ENCODE measurements at regions not wholly inside any gene's neighbourhood (a gene's known extent, or its start where the extent isn't known, plus 50 kb on each side); places are given as distances from the start of the nearest gene placed in this dataset.

DNA sequence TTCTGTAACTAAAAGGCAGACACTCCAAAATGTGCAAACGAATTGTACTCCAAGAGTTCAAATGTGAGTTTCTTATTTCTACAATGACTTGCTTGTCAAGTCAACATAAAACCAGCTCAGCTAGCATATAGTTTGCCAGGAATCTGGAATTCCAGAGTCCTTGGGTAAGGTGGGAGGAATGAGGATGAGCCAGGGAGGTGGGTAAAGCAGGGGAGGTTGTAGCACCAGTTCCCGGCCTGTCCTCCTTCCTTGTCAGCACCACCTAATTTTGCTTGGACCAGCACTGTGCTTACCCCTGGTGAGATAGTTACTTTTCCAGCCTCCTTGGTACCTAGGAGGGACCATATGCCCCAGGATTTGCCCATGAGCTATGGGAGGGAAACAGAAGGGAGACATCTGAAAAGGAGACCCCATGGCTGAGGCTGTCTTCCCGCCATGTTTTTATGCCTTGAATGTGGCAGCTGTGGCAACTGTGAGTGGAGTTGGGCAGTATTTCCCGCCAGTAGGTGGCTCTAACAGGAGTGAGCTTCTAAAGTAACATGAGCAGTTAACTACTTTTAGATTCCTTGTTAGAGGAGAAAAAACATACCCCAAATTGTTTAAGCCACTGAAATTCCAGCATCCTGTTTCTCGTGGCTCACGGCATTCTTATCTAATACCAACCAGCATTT lies 302.5 kb downstream of the TENT4A start:
- DNase-seq (ENCODE audit: low spot score), result no peak

DNA sequence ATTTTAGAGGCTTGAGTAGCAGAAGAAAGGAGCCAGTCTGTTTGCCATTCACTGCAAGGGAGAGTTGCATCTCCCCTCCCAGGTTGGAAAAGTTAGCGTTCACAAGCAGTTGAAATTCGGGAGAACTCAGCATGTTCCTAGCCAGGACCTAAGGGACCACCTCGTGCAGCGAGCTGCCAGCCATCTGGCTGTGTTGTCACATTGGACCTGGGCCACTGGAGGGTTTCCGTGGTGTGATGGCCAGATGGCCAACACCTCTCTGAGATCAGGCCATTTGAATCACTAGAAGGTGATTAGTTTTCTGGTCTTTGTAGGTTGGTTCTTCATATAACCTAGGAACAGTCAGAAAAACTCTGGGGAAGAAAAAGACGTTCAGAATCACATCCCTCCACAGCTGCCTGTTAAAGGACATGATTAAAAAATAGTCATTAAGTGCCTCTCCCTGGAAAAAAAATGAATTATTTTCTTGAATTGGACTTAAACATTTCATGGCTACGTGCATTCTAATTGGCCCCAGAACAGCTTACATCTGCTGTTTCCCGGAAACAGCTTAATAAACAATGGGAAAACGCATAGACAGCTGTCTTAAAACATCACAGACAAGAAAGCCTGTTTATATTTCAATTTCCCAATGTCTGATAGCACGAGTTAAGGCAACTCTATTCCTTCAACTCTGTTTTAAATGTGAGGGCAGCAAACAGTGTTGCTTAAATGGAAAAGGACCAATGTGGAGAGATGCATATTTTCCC lies 303.9 kb downstream of the TENT4A start:
- no peak for DNase-seq (ENCODE audit: low spot score)

DNA sequence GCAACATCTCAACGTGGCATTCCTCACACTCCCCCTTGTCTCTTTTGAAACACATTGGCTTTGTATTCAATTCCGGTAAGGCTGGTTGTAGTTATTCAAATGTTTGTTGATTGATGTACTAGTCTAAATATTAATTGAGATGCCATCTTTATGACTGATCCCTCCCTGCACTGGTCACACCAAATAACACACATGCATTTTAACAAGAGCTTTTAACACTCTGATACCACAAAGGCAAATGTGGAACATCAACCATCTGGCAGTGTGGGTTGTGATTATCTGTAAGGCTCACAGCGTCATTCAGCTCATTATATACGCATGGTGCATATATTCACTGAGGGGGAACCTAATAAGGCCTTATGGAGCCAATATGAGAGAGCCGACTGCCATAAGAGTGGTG lies 305.0 kb downstream of the TENT4A start:
- DNase-seq (ENCODE audit: low spot score), result no peak

DNA sequence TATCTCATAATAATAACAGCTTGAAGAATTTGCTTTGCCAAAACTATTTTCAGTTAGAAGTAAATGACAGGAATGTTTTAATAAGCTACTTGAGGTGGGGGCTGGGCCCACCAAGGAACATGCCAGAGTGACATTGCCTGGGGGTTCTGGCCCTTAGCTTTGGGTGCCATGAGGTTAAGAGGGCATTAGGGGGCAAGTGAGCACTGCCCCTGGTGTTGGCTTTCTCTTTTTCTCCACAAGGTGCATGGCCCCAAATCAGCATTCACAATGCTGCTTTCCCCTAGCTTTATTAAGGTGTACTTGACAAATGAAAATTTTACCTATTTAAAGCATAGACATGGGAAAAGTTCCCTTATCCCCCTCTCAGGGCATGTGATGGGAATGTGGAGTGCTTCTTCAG lies 305.4 kb downstream of the TENT4A start:
- DNase-seq (ENCODE audit: low spot score), result no peak

DNA sequence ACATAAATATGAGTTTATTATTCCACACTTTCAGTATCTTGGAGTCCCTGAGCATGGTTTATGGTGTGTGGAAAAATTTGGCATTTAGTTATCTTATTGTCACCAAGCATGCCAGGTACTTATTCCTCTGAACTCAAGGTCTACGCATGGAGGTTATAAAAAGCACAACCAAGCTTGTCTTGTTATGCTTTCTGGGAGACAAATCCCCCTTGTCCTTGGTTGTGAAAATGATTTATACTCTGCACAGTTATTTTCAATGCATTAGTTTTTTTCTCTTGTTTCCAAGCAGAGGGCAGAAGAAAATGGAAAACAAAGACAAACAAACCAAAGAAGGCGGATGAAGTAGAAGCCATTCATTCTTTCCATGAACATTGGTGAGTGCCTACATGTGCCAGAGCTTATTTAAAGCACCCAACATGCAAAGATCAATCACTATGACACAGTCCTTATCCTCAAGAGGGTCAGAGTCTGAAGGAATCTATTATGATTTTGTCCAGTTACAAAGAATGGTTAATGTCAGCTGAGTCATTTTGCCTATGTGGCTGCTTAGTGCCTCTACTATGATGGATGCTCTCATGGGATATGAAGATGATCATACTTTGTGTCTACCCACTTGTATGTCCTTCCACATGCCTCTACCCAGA lies 323.1 kb downstream of the TENT4A start:
- DNase-seq (ENCODE audit: low spot score), result no peak

DNA sequence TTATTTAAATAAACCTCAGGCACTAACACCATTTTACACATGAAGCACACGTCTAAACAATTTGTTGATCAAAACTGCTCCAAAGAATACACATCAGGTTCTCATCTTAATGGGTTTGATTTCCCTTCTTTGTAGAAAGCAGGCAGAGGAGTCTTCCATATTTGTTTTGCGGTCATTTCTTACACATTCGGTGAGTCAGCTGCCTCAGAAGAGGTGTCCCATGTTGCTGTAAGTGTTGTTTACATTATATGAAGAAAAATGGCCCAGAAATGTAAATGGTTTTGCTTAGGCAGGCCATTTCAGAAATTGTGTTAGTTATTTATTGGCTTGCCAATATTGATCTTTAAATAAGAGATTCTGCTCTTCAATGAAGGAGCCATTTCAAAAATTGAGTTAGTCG lies 325.8 kb downstream of the TENT4A start:
- DNase-seq (ENCODE audit: low spot score), result no peak

DNA sequence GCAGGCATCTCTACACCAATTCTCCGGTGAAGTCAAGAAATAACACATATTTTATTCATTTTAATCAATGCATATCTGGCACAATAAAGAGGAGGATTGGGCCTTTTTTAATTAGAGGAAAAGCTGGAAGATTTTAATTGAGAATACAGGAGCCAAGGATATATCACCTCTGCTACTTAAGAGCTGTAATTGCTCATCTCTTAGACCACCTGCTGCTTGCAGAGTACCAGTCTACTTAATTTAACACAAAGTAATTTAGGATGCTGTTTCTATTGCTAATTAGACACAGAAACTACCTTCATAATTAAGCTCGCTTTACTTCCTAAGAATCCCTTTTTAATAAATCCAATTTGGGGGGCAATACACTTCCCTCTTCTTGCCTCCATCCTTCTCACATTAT lies 326.9 kb downstream of the TENT4A start:
- DNase-seq (ENCODE audit: low spot score), result no peak

DNA sequence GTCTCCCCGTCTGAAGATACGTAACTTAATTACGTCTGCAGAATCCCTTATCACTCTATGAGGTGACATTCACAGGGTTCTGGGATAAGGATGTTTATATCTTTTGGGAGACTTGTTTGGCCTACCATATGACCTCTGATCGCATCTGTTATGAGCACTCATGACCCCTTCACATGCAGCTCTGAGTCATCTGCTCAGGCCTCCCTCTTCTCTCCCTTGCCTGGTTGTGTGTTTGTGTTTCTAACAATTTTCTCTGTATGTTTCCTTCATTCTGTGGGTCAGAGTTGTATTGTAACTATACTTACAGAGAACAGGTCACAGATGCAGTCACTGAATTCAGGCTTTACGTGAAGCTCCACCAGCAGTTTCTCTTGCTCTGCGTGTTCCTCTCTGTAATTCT lies 330.6 kb downstream of the TENT4A start:
- DNase-seq (ENCODE audit: low spot score), result no peak

DNA sequence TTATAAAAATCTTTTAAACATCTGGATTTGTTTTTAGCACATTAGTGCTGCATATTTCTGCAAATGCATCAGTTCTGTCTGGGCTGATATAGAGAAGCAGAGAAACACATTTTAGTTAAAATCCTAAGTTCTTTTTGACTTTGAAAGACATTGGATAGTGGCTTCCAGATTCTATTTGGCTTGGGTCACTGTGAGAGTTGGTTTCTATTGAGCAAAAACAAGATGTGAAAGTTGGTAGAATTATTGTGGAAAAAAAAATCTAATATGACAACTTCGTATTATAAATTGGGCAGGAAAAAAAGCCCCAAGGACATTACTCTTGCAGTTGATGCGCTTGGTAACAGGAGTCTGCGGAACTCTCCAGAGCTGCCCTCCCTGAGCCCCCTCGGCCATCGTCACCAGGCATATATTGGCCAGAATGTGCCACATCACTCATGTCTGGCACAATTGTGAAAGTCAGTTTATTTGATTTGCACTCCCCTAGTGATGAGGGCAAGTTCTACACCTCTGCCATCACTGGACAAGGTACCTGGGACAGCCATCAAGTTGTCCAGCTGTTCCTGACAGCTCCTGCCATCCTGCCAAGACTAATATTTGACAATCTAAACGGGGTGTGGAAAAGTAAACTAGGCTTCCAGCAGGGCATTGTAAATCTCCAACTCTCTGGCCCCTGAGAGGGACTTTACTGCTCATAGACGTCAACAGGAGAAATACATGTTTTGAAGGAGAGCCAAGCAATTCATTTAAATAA lies 334.5 kb downstream of the TENT4A start:
- no peak for DNase-seq (ENCODE audit: low spot score)

DNA sequence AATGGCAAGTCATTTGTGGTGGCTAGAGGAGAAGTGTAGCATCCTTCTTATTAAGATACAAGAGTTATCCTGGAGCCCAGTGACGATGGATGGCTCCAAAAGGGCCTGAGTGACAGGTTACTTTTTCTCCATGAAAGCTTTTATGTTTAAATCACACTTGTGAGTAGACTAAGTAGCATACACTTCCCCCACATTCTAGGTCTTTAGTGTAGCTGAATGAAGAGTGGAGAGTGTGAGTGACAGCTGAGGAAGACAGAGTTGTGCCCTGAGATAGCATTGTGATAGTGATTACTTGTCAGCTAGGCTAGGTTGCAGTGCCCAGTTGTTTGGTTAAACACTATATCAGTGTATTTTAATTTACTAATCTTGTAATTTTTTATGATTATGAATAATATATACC lies 337.8 kb downstream of the TENT4A start:
- no peak for DNase-seq (ENCODE audit: low spot score)

DNA sequence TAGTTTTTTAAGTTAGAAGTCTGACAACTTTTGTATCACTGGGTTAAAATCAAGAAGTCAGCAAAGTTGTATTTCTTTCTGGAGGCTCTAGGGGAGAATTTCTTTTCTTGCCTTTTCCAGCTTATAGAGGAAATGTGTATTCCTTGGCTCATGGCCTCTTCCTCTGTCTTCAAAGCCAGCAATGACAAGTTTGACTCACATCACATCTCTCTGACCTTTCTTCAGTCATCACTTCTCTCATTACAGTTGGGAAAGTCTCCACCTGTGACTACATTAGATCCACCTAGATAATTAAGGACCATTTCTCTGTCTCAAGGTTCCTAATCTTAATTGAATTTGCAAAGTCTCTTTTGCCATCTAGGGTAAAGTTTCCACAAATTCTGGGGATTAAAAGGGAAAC lies 339.9 kb downstream of the TENT4A start:
- DNase-seq (ENCODE audit: low spot score), result no peak

DNA sequence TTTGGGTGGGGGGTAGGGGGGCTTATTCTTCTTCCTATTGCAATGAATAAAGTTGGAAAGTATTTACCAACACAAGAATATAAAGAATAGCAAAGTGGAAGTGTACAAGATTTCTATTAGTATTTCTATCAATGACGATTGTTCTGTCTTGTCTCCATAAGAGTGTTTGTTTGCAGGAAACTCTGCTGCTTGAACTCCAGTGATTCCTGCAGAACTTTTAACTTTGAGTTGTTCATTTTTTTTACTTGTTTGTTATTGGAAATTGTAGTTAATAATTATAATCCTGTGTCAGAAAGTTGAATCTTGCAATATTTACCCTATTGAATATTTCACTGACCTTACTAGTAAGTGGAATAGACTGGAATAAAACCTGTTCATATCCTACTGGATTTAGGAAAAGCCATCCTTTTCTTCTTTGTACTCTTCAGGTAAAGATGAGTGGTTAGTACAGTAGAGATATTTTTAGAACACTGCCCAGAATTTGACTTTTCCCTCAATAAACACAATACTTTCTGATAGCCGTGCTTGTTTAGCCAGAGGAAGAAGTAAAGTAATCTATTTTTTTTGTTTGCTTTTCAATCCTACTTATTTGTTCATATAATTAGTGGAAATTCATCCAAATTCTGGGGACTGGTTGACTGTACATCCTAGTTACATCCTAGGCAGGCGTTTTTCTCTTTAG lies 340.4 kb downstream of the TENT4A start:
- DNase-seq (ENCODE audit: low spot score), result no peak

DNA sequence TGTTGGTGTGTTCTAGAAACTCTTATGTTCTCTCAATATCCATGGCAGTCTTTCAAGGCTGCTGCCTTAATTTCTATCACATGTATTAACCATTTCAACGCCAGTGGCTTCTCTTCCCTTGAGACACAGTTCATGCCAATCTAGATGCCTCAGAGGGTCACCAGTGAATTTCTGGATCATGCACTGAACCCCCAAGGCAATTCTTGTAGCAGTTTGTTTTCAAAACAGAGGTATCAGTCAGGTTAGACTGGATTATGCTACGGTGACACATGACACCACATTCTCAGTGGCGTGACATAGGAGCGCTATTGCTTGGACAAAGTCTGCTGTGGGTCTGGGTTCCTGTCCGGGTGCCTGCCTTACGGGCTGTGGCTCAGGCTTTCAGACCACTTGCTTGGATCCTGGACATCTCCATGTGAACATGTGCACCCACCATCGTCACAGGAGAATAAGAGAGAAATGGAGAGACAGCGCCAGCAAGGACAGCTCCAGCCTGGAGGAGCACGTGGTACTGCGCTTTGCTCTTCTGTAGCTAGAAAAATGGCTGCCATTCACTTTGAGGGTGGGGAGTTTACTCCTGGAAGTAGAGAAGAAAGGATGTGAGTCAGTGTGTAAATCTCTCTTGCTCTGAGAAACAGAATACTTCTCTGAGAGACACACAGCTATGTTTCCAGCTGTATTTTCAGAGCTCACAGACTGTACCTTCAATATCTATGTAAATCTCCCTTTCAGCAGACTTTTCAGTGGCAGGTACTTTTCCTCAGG lies 329.3 kb upstream of the ADCY2 start:
- DNase-seq (ENCODE audit: low spot score), result no peak

DNA sequence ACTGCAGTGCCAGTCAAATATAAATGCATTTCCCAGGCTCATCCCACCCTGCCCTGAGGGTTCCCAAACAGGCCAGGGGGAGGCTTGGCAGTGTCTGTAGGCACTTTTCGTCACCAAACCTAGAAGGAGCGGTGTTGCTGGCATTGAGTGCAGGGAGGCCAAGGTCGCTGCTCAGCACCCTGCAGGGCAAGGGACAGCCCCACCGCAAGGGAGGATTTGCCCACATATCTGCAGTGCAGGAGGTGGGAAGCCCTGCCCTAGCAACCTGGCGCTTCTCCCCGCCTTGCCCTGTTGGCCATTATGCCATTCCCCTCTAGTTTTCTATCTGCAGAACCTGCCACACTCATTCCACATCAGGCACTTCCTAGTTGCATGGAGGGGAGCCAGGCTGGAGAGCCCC lies 327.8 kb upstream of the ADCY2 start:
- no peak for DNase-seq (ENCODE audit: low spot score)

DNA sequence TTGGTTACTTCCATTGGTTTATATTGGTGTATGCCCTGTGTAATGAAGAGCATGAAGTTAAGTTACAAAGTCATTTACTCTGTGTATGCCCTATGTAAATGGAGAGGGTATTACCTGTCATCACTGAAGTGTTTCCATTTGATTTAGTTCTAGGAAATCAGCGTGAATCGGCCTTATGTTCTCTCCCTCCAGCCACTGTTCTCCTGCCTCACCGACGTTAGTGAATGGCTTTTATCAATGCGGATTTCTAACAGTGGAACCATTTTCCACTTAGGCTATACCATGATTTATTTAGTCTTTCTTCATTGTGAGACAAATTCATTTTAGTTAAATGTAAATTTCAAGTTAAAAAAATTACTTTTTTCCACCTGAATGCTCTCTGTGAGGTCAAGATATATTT lies 327.0 kb upstream of the ADCY2 start:
- no peak for DNase-seq (ENCODE audit: low spot score)

DNA sequence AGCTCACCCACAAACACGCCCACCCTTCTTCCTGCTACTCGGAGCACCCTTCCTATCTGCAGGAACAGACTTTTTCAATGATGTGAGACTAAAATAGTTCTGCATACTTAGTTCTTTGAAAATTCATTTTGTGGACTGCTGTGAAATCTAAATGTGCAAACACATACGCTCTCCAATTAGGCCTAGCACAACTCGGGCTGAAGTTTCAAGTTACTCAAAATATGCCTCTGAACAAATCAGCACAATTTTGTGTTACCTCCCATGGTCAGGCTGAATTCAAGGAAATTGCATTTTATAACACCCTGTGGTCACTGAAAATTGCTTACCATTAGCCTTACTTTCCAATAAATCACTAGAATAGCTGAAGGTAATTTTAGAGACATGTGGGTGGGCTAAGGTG lies 323.8 kb upstream of the ADCY2 start:
- no peak for DNase-seq (ENCODE audit: low spot score)

DNA sequence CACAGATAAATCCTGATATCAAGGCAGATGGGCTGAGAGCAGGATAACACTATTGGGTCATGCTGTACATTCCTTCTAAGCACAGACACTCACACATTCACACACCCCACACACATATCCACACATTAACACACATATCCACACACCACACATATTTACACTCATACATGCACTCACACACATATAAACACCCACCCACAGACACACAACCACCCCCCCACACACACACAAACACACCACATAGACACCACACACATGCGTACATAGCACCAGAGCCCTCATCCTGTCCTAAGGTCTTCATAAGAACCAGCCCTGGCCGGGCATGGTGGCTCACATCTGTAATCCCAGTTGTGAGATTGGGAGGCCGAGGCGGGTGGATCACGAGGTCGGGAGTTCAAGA lies 322.3 kb upstream of the ADCY2 start:
- DNase-seq (ENCODE audit: low spot score), result no peak

DNA sequence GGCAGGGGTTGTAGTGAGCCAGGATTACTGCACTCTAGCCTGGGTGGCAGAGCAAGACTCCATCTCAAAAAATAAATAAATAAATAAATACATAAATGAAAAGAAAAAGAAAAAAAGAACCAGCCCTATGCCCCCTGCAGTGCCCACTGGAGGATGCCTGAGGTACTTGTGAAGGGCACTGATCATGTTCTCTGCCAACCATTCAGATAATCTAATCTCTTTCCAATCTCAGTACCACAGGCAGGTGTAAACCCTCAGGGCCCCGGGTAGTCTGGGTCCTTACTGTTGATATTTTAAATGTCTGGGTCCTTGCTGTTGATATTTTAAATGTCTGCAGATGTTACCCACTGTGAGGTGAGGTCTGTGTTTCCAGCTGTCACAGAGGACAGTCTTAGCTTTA lies 321.8 kb upstream of the ADCY2 start:
- no peak for DNase-seq (ENCODE audit: low spot score)

DNA sequence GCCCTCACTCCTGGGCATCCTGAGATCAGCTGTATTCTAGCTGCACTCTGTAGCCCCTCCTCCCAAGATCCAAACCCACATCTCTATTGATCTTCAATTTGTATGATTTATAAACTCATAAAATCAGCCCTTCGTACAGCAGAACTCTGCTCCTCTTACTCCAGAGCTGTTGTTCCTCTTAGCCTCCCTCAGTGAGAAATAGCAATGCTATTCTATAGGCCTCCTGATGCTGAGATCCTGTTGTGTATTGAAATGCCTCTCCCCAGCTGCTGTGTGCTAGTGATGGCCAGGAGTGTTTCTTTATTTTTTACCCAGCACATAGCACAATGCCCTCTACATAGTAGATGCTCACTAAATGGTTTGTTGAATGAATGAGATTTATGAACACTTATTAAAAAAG lies 320.5 kb upstream of the ADCY2 start:
- no peak for DNase-seq (ENCODE audit: low spot score)

DNA sequence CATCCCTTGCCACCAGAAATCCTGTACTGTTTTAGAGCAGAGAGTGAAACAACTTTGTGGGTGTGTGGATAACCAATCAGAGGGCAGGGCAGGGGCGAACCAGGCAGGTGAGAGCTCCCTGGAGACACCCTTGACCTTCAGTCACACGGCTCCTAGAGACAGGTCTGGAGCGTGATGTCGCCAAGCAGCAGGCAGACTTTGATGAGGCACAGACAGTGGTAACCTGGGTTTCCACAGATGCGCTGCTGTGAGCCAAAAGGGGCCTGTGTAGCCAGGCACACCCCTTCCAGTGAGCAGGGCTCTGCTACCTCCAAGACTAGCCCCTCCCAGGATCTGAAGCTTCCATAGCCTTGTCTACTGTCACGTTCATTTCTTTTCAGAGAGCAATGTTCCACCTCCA lies 317.8 kb upstream of the ADCY2 start:
- DNase-seq (ENCODE audit: low spot score), result no peak

DNA sequence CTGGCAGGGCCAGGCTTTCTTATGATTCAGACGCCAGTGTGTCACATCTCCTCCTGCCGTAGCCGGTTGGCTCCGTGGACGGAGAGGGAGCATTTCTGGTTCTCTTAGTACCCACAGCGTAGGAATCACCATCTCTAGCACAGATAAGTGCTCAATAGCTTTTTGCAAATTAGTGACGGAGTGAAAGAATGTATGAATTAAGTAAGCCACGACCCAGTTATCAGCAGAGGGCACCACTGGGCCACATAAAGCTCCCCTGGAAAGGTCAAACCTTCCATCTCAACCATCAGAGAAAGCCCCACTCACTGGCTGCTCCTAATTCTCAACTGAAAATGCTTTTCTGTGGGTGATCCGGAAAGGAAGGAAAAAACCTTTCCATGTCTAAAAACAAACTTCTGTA lies 317.0 kb upstream of the ADCY2 start:
- no peak for DNase-seq (ENCODE audit: low spot score)

DNA sequence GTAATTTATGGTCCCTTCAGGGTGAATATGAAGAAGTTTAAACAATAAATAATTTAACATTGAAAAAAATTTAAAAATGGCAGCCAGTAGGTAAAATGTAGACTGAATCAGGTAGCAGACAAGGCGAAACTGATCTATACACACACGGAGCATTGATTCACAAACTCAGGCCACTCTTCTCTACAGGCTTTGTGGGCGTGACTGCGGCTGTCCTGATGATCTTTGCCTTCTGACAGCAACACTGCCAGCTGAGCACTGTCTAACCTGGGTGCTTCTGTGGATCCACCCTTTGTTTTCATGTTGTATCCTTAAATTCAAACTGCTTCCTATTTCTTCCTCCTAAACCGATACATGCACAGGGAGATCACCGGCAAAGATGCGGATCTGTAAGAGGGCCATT lies 315.4 kb upstream of the ADCY2 start:
- DNase-seq (ENCODE audit: low spot score), result no peak

Measured in CD4-positive, alpha-beta T cell treated with Interleukin-2 at 100 ng/mL for 4 hours (primary cell).